ENCODE measurements at regions not wholly inside any gene's neighbourhood (a gene's known extent, or its start where the extent isn't known, plus 50 kb on each side); places are given as distances from the start of the nearest gene placed in this dataset.

DNA sequence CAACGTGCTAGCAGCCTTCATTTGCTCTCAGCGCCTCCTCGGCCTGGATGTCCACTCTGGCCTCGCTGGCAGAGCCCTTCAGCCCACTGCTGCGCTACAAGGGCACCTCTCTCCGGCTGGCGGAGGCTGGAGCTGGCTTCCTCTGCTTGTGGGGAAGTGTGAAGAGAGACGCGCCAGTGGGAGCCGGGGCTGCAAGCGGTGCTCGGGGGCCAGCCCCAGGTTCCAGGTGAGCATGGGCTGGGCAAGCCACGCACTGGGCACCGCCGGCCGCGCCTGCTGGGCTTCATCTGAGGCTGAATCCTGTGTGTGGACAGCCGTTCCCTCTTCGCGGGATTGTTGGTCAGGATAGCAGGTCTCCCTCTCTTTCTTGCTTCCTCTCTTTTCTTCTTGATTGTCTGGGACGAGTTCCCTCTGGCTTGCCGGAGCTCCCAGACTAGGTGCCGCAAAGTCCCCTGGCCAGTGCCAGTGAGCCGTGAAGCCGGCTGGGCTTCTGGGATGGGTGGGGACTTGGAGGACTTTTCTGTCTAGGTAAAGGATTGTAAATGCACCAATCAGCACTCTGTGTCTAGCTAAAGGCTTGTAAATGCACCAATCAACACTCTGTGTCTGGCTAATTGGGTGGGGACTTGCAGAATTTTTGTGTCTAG lies 165.0 kb downstream of the HEPH start:
- TF ChIP-seq POLR2A (IDR thresholded peaks at IDR 0.05) (no peak), POLR2AphosphoS5 (IDR thresholded peaks at IDR 0.05) (no peak)
- TF ChIP-seq, protein P1, sequence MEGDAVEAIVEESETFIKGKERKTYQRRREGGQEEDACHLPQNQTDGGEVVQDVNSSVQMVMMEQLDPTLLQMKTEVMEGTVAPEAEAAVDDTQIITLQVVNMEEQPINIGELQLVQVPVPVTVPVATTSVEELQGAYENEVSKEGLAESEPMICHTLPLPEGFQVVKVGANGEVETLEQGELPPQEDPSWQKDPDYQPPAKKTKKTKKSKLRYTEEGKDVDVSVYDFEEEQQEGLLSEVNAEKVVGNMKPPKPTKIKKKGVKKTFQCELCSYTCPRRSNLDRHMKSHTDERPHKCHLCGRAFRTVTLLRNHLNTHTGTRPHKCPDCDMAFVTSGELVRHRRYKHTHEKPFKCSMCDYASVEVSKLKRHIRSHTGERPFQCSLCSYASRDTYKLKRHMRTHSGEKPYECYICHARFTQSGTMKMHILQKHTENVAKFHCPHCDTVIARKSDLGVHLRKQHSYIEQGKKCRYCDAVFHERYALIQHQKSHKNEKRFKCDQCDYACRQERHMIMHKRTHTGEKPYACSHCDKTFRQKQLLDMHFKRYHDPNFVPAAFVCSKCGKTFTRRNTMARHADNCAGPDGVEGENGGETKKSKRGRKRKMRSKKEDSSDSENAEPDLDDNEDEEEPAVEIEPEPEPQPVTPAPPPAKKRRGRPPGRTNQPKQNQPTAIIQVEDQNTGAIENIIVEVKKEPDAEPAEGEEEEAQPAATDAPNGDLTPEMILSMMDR (IDR thresholded peaks at IDR 0.05 in 8 of 11, conservative IDR thresholded peaks at IDR 0.05 in 3 of 11), result no peak
- peaks cover 0 to 10% (median 0%) of the 10 kb centered on the region in 8 donors for H3K9me3 ChIP-seq
- no peaks in the 10 kb centered on the region for H3K27me3 ChIP-seq (replicated peaks in 1 of 7)
- no peak overlapping the region for H3K27ac ChIP-seq
- H3K4me1 ChIP-seq, result no peaks in the 10 kb centered on the region
- H3K36me3 ChIP-seq, result no peaks in the 10 kb centered on the region
- intact Hi-C loops (cut with DNase I; ENCODE audit: low total_unique reads), result no loop called here
- no peak overlapping the region for H3K4me3 ChIP-seq
- 81 to 92% (median 85%) methylated on average over 5 to 25 of the region's 25 CpGs for WGBS, 5 donors
- DNase-seq, result peak; percentile 70

DNA sequence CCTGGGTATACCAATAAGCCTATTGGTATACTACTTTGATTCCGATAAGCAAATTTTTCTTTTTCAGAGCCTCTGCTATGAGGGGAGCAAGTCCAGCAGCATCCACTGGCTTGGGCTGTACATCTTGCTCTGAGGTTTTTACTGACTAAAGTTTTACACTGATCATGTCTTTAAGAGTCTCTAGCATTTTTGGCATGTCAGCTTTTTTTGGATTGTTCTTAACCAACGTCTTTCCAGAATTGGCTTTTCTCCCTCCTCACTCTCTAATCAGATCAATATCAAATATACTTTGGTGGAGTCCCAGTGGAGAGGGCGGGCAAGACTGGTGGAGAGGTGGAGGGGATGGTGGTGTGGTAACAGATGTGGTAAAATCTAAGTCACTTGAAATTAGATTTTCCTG lies 196.8 kb downstream of the HEPH start:
- 49 to 78% (median 64%) methylated on average over 3 of the region's 3 CpGs for WGBS, 5 donors
- intact Hi-C loops (cut with DNase I; ENCODE audit: low total_unique reads), result no loop called here
- Histone ChIP-seq H3K9me3 (no peaks in the 10 kb centered on the region), H3K36me3 (no peaks in the 10 kb centered on the region), H3K27me3 (replicated peaks in 1 of 7) (no peaks in the 10 kb centered on the region), H3K4me3 (no peak overlapping the region), H3K4me1 (no peaks in the 10 kb centered on the region), H3K27ac (no peak overlapping the region)
- no peak for DNase-seq
- TF ChIP-seq POLR2A (IDR thresholded peaks at IDR 0.05), result no peak
- TF ChIP-seq, protein P1 (IDR thresholded peaks at IDR 0.05 in 8 of 11, conservative IDR thresholded peaks at IDR 0.05 in 3 of 11), result no peak
- no peak for TF ChIP-seq POLR2AphosphoS5 (IDR thresholded peaks at IDR 0.05)

DNA sequence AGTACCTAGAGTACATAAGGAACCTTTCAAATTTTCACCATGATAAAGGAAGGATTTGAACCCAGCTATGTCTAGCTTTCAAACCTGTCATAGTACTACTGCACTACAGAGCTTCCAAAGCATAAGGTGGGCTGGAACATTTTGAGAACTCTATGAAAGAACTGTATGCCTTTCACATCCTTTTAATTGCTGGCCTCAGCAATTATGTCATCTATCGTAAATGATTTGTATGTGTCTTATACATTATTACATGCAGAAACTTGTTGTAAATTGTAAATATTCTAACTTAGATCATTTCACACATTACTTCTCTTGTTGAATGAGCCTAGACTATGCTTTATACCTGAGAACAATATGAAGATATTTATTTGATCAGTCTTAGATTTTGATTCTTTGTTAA lies 220.7 kb downstream of the HEPH start:
- TF ChIP-seq, protein P1 (IDR thresholded peaks at IDR 0.05 in 8 of 11, conservative IDR thresholded peaks at IDR 0.05 in 3 of 11), result no peak
- no peak for TF ChIP-seq POLR2A (IDR thresholded peaks at IDR 0.05)
- TF ChIP-seq POLR2AphosphoS5 (IDR thresholded peaks at IDR 0.05), result no peak
- Histone ChIP-seq H3K4me3 (no peak overlapping the region), H3K9me3 (peaks cover 0 to 4% (median 0%) of the 10 kb centered on the region in 8 donors), H3K27me3 (replicated peaks in 1 of 7) (peaks cover 0 to 4% (median 0%) of the 10 kb centered on the region in 7 donors), H3K36me3 (no peaks in the 10 kb centered on the region), H3K27ac (no peak overlapping the region), H3K4me1 (no peaks in the 10 kb centered on the region)
- WGBS, 5 donors, result 84 to 100% (median 95%) methylated on average over 1 of the region's 1 CpG
- intact Hi-C loops (cut with DNase I; ENCODE audit: low total_unique reads), result no loop called here
- DNase-seq, result no peak

DNA sequence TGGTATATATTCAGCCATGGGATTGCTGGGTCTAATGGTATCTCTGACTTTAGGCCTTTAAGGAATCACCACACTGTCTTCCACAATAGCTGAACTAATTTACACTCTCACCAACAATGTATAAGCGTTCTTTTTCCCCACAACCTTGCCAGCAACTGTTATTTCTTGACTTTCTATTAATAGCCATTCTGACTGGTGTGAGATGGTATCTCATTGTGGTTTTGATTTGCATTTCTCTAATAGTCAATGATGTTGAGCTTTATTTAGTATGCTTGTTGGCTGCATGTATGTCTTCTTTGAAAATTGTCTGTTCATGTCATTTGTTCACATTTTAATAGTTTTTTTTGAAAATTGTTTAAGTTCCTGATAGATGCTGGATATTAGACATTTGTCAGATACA lies 235.2 kb downstream of the HEPH start:
- Histone ChIP-seq H3K36me3 (no peaks in the 10 kb centered on the region), H3K27me3 (replicated peaks in 1 of 7) (peaks cover 0 to 3% (median 0%) of the 10 kb centered on the region in 7 donors), H3K27ac (no peak overlapping the region), H3K4me1 (no peaks in the 10 kb centered on the region), H3K4me3 (no peak overlapping the region), H3K9me3 (peaks cover 0 to 15% (median 8%) of the 10 kb centered on the region in 8 donors)
- DNase-seq, result no peak
- TF ChIP-seq, protein P1 (IDR thresholded peaks at IDR 0.05 in 8 of 11, conservative IDR thresholded peaks at IDR 0.05 in 3 of 11), result no peak
- TF ChIP-seq POLR2A (IDR thresholded peaks at IDR 0.05) (no peak), POLR2AphosphoS5 (IDR thresholded peaks at IDR 0.05) (no peak)
- WGBS, 5 donors, result 33 to 69% (median 54%) methylated on average over 1 of the region's 1 CpG
- intact Hi-C loops (cut with DNase I; ENCODE audit: low total_unique reads), result no loop called here
